HuH-7.5 (cell line): ENCODE measurements at regions not wholly inside any gene's neighbourhood (a gene's known extent, or its start where the extent isn't known, plus 50 kb on each side); places are given as distances from the start of the nearest gene placed in this dataset.
"Not testable (repeated sequence)": the region's sequence is repeated elsewhere in the genome, so short reads cannot be mapped to it uniquely, and the experiment has no call there.

ENCODE experiments used
- DNase-seq: peaks from one replicate; pipeline ENCODE4 v3.0.0; 2011; ENCODE audit warnings: low spot score

- DNase-seq, result no peak
These were observed 314.1 kb downstream of the SV2B start for GRCh38 chr15:91414124-91414523.

- DNase-seq, result not testable (repeated sequence)
These were observed 315.2 kb downstream of the SV2B start for GRCh38 chr15:91415258-91415657.

- no peak for DNase-seq
These were observed 320.6 kb downstream of the SV2B start for GRCh38 chr15:91420689-91421088.

GRCh38 chr15:91422797-91423196 is 322.7 kb downstream of the SV2B start:
- DNase-seq, result no peak

- DNase-seq, result no peak
These were observed 323.9 kb downstream of the SV2B start for GRCh38 chr15:91424001-91424400.

- no peak for DNase-seq
These were observed 326.4 kb downstream of the SV2B start for GRCh38 chr15:91426412-91426811.

DNA sequence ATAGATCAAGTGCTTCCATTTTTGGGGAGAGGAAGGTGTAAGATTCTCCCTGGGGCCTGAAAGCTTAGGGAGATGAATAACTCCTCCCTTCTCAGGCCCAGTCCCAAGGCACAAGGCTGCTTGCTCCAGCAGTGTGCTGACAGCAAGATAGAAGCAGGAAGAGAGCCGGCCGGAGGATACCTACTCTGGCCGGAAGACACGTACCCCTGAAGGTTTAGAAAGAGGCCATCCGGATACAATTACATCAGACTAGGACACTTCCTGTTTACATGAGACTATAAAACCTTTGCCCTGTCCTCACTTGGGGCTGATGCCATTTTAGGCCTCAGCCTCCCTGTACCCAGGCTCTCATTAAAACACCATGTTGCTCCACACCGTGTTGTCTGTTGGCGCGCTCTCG is 329.9 kb downstream of the SV2B start:
- DNase-seq, result no peak

DNA sequence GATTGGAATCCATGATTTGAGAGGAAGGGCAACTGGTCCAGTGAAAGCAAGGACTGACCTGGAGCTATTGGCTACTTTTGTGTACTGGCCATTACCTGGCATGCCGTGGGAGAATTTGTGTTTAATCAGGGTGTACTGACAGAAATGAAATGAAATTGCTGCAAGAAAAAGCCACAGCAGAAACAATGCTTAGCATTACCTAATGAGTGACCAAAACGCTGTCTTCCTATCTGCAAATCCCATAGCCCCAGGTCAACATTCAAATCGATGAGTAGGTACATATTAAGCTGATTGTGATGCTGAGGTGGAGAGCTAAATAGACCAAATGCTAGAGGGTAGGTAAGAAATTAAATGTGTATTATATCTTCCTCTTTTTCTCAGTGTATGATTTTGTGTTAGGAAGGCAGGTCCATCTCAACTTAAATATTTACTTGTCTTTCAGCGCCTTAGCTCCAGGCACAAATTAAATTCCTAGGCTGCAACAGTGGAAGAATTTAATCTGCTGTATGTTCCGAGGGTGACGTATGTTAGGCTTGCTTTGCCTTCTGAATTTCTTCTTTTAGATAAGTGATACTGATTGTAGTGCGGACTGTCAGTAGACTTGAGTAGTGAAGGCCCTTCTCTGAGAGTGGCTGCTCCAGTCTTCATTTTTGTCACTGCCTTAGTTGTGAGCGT is 331.1 kb downstream of the SV2B start:
- no peak for DNase-seq

DNA sequence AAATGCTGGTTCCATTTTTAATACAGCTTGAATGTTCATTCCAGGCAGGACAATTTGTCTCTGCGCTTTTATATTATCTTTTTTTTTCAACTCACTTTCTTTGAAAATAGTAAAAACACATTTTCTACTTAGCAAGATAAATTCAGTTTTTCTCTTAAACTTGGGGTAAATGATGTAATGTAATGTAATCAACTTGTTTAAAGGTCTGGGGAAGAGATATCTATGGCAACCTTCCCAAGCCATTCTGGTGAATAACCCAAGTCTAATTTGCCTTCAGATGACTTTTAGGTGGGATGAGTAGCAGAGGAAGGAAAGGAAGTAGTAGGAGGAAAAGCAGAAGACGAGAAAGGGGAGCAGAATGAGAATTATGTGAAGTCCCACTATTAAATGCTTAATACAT is 335.1 kb downstream of the SV2B start:
- DNase-seq, result no peak

GRCh38 chr15:91444656-91445055 is 344.6 kb downstream of the SV2B start:
- no peak for DNase-seq

DNA sequence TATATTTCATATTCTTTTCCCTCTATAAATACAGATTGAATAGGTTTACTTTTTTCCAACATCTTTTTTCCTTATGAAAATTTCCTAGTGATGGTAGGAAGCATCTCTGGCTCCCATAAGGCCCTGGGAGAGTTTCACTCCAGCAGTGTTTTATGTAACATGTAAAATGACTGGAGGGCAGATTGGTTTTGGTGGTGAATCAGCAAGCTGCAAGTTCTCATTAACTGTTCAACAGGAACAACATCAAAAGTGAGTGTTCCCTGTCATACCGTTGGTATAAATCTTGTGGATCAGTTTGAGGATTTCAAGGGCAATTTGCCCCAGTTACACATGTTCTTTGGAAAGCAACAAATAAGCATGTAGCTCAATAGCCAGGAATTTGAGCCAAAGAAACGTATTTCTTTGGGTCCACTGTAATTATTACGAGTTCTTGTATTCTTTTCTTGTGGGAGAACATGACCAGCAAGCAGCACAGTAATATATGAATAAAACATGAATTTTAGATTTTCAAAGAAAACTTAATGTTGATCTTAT is 345.7 kb downstream of the SV2B start:
- DNase-seq, result no peak

GRCh38 chr15:91447991-91448644 is 348.1 kb downstream of the SV2B start:
- no peak for DNase-seq

DNA sequence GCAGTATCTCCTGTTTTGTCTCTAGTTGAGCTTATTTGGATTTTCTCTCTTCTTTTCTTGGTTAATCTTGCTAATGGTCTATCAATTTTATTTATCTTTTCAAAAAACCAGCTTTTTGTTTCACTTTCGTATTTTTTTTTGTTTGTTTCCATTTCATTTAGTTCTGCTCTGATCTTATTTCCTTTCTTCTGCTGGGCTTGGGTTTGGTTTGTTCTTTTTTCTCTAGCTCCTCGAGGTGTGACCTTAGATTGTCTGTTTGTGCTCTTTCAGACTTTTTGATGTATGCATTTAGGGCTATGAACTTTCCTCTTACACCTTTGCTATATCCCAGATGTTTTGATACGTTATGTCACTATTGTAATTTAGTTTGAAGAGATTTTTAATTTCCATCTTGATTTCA is 353.3 kb downstream of the SV2B start:
- DNase-seq, result not testable (repeated sequence)

- DNase-seq, result no peak
These were observed 356.2 kb downstream of the SV2B start for GRCh38 chr15:91456251-91456718.

DNA sequence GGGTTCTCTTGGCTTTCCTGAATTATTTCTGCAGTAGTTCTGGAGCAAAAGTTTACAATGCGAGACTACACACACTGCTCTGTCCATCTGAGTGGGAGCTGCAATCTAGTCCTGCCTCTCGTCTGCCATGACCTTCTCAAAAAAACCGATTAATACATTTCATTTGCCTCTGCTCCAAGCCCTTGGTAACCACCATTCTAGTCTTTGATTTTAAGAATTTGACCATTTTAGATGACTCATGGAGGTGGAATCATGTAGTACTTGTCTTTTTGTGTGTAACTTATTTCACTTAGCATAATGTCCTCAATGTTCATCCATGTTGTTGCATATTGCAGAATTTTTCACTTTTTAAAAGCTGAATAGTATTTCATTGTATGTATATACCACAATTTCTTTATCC is 356.9 kb downstream of the SV2B start:
- DNase-seq, result no peak

DNA sequence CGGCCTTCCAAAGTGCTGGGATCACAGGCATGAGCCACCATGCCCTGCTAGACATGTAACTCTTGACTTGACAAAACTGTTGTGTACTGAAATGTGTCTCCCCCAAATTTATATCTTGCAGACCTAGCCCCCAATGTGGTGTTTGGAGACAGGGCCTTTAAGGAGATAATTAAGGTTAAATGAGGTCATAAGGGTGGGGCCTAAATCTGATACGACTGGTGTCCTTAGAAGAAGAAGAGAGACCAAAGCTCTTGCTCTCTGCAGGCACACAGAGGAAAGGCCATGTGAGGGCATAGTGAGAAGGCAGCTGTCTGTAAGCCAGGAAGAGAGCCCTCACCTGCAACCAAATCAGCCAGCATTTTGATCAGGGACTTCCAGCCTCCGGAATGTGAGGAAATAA is 361.3 kb downstream of the SV2B start:
- no peak for DNase-seq

- DNase-seq, result no peak
These were observed 365.0 kb downstream of the SV2B start for GRCh38 chr15:91465086-91465485.

GRCh38 chr15:91465696-91466095 is 365.6 kb downstream of the SV2B start:
- no peak for DNase-seq

DNA sequence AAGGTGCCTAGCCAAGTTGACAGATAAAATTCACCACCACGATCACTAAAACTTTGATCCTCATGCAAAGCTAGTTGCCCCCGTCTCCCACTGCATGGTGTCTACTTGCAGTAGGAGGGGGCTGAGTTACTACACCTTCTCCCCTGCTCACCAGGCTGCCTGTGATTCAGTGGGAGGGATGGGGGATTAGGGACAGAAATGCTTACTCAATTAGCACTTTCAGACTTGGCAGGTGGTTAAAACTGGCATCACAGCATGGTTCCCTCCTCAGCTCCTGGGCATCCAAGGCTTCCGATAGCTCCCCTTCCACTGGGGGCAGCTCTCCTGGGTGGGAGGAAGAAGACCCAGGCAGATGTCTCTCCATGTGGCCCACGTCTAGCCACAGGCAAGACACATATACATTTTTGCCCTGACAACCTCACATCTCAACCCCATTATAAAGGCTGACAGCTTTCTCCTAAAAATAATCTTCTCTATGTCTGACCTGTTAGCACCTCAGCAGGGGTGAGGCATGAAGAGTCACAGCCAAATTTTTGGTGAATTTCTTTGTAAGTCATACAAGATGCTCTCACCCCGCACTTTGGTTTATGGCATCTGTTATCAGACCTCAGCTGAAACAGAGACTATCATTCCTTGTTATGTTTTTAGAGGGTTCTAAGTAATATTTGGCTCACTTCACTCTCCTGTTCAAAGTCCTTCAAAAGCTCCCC is 369.0 kb downstream of the SV2B start:
- no peak for DNase-seq

DNA sequence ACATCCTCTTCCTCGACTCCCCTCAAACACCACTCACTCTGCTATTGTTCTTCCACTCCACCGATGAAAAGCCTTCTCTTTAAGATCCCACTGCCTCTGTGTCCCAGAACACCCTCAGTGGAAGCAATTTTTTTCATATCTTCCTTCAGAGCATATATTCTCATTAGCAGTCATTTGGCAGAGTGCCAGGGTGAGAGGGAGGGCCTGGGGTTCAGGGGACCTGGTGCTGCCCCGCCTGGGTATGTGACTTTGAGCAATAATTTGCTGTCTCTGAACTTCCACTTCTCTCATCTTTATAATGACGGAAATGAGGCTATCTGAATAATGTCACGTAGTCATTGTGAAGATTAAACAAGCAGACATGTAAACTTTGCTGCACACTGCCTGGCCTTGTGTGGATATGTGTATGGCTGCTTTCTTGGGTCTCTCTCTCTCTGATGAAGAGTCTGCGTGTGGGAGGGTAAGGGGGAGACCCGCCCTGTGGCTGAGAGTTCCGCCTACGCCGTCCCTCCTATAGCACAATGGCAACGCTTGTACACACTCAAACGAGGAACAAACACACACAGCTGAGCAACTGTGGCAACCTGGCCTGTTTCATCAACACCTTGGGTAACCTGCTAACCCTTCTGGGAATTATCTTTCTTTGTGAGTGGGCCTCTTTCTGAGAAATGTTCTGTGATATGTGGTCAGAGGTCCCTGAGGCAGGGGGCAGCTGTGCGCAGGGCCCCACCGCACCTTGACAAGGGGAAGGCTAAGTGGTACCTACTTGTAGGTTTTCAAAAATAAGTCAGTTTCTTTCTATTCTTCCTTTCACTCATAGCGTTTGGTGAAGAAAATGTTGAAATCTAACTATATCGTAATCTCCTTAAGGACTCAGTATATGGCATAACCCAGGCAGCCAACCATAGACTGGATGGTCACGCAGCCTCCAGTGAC is 369.8 kb downstream of the SV2B start:
- DNase-seq, result no peak

DNA sequence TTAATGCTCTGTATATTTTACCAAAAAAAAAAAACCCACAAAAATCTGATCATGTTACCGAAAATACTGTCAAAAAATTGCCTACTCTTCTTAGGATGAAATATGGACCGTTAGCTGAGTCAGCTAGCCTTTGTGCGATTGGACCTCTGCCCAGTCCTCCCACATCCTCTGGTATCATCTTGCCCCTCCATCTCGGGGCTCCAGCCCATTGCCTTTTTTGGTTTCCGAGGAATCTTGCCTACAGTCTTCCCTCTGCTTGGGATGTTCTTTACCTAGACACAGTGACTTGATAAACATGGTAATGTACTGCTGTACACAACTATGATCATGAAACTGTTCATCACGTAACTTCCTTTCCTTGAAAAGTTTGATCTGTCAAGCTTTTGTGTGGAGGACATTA is 371.4 kb downstream of the SV2B start:
- no peak for DNase-seq

DNA sequence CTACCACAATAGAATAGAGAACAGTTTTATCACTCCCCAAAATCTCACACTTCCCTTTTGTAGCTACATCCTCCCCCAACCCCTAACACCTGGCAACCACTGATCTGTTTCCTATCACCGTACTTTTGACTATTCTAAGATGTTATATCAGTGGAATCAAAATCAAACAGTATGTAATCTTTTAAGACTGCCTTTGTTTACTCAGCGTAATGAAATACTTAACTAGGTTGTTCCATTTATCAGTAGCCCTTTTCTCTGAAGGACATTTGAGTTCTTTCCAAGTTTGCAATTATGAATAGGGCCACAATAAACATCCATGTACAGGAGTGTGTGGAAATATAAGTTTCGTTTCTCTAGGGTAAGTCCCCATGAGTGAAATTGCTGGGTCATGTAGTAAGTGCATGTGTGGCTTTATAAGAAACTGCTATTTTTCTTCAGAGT is 372.3 kb downstream of the SV2B start:
- no peak for DNase-seq
